Left forelimb (tissue), 1 donor: ENCODE measurements at regions not wholly inside any gene's neighbourhood (a gene's known extent, or its start where the extent isn't known, plus 50 kb on each side); places are given as distances from the start of the nearest gene placed in this dataset.

Experiments used
- DNase-seq: peaks from one replicate; pipeline ENCODE4 v3.0.0-alpha.2; 2018; ENCODE audit warnings: low spot score

DNA sequence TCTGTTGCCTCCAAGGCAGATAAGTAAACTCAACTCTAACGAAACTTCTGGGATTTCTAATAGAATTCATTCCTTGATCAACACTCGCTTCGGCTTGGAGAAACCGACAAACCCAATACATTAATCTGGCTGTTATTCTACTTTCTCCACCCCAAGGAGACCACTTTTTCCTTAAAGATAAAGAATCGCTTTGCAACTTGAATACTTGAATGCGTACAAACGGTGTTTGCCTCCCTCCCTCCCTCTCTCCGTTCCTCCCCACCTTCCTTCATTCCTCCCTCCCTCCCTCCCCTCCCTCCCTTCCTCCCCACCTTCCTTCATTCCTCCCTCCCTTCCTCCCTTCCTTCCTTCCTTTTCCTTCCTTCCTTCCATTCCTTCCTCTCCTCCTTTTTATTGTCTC, 432.6 kb downstream of the HAPSTR1 start:
- no peak for DNase-seq

DNA sequence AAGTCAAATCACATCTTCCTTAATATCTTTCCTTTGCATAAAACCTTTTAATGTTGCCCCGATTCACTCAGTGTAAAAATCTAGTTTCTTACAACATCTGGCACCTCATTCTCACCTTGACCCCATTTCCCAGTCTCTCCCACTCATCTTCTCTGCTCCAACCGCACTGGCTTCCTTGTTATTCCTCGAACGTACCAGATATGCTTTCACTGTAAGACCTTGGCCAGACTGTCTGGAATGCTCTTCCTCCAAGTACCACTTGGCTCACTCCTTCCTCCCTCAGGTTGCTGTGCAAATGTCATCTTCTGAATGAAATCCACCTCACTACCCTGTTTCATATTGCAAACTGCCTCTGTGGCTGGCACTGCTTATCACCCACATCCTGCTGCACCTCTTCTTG, 433.6 kb downstream of the HAPSTR1 start:
- no peak for DNase-seq

DNA sequence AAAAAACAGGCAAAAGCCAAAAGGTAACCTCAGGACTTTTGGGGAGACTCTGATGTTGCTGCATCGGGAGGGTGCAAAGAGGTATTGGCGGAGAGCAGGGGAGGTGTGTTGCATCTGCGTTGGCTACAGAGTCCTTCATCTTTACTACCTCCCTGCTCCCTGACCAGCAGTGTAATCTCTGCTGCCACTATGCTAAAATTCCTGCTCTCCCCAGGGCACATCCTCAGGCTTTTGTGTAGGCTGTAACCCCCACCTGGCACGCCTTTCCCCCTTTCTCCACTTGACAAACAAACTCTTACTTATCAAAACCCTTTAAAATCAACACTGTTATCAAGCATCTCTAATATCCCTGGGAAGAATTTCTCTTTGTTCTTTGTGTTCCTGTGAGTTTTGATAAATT, 435.3 kb downstream of the HAPSTR1 start:
- no peak for DNase-seq

DNA sequence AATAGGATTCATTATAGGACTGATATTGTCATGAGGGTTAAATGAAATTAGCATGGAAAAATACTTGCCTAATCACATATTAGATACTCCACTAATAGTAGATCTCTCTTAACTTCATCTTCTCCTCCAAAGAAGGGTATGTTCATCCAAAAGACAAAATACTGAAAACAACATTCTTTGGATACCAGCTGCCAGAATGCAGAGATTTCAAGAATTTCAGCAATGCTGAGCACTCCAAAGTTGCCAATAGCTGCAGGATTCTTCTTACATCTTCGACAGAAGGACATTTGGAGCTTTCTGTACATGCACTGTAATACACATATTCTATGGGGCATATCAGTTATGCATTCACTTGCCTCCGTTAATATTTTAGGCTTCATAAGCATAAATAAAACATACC, 436.5 kb downstream of the HAPSTR1 start:
- DNase-seq, result no peak

DNA sequence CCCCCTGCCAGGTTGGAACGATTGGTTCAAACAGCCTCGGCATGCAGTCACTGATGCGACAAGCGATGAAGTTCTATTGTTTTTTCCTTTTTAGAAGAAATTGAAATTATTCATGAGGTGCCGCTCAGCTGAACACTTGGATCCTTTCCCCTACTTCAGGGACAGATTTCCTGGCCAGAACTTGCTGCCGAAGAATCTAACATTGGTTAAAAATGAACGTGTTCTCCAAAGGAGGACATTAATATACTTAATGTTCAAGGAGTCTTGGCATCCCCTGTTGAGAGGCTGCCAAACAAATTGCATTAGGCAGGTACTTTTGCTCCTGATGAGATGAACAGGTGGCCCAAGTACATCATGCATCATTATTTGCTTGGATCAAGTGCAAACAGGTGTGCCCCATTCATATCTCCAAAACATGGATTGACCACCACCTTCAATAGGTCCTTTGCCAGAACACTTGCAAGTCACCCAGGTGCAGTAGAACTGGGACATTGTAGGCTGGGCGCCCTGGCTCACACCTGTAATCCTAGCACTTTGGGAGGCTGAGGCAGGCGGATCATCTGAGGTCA, 437.2 kb downstream of the HAPSTR1 start:
- DNase-seq, result no peak

DNA sequence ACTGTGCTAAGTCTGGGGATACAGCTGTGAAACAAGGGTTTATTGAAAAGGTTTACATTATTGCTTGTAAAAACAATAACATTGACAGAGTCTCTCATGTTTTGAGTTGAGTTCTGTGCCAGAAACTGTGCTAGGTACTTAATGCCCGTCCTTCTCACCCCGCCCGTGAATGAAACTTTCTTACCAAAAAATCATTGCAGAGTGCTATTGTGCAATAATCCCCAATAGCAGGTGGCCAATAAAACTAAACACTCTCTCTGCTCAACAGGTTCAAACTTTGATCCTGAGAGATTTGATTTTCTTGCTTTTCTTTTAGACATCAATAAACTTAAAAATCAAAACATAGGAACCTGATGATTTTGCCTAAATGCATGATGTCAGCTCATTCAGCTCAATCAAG, 441.6 kb downstream of the HAPSTR1 start:
- no peak for DNase-seq

DNA sequence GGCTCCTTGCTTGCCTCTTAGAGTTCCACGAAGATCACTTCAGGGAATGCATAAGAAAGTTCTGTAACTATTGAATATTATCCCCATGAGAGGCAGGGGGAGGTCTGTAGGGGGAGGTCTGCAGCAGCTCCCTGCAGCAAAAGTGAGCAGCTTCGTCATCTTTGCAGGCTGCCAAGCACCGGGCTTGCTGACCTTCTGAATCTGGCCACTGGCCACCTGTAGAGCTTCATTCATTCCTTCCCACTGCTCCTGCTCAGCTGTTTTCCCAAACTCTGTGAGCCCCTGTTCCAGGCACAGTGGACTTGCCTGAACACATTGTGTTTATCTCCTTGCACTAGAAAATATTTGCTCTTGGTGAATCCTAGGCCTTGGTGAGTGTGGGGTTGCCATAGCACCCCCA, 443.3 kb downstream of the HAPSTR1 start:
- no peak for DNase-seq

DNA sequence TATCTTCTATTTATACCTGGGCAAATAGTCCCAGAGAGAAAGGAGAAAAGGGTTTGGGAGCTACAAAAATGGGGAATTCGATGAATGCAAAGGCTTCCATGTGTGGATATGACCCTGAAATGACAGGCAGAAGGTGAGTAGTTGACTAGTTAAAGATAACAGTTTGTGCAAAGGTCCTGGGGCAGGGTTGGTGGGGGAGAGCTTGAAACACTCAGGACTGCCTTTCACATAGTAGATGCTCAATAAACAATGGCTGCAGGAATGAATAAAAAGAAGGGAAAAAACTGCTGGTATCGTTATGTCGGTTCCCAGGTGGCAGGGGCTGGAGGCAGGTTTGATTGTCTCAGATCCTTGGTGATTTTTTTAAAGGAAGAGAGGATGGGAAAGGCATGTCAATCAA, 445.5 kb downstream of the HAPSTR1 start:
- DNase-seq, result no peak

DNA sequence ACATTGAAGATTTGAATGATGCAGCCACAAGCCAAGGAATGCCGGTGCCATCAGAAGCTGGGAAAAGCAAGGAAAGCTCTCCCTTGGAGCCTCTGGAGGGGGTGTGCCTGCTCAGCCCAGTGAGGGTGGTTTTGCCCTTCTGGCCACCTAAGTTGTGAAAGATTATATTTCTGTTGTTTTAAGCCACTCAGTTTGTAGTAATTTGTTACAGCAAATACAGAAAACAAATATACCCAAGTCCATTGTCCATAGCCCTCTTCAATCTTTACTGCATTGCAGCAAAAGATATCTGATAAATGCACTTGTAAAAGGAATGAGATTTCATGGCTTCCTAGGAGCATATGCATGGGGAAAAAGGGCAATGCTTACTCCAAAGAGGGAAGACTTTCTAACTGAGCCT, 447.9 kb downstream of the HAPSTR1 start:
- no peak for DNase-seq

DNA sequence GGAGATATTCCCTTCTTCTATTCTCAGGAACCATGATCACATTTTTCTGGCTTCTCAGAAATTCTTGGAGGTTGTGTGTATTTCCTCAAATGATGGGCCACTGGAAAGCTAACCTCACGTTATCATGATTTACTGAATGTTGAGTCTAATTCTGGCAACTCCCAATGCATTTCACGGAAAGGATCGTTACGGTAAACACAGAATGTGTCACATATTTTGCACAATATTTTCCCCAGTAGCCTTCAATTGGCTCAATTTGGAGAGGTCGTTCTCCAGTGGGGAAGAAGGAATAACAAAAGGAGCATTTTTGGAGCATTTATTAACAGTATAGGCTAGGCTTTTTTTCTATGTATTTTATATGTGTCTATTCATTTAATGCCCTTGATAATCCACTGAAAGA, 450.3 kb downstream of the HAPSTR1 start:
- no peak for DNase-seq

DNA sequence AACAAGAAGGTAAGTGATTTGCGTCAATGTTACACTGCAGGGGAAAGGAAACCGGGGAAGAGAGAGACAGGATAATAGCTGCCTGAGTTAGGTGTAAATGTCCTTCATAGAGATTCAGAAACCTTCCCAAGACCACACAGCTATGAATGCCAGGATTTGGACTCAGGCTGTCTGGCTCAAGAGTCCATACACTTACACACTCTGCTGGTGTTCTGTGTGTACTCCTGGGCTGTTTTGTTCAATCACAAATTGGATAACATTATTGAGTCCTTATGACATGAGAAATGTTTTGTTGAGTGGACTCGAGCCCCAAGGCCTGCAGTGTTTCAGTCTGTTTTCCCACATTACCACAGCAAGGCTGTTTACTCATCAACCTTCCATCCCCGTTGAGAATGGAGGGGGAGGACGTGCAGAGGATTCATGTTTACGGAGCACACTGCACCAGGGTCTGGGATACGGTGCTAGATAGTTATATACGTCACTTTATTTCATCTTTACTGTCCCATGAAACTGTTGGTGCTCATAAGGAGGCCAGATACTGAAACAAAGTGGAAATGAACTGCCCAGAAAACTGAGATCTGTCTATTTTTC, 450.8 kb downstream of the HAPSTR1 start:
- DNase-seq, result no peak

DNA sequence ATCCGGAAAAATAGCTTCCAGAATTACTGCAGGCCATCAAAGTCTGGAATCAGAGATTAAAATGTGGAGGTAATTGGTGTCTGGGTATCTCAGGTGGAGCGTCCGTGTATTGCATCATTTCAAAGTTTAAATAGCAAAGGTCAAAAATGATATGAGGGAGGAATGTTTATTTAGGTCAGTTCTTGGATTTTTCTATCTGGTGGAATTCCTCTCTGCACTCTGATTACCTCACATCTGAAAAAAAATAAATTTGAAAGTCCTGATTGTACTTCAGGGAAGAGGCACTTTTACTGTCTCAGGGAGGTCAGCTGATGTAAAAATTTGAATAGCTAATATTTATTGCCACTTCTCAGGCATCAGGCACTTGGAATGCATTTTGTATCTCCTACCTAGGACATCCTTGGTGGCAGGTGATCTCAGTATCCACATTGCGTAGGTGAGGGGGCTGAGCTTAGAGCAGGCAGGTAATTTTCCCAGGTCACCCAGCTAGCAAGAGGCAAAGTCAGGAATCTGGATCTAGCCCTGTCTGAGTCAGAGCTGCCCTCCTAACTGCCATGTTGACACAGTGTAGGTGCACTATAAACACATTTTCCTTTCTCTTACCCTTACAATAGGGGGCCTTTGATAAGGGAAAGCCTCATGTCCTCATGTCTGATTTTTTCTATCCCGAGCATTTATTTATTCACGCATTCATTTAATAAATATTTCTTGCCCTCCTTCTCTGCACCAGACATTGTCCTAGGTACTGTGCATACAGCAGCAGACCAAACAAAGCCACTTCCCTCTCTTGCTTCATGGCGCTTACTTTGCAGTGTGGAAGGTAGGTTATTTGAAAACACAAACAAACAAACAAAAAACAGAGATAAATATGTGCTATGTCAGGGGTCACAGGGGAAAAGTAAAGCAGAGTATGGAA, 454.3 kb downstream of the HAPSTR1 start:
- DNase-seq, result no peak

DNA sequence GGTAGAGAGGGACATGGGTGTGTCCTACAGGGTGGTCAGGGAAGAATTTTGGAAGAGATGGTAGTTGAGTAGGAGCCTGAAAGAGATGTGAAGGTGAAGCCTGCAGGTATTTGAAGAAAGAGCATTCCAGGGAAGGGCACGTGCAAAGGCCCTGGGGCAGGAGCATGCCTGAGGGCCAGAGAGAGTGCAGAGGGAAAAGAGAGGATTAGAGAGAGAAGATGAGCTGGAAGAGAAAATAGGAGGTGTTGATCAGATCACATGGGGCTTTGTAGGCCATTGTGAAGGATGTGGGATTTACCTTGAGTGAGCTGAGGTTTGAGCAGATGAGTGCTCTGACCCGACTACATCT, 455.0 kb downstream of the HAPSTR1 start:
- DNase-seq, result no peak

DNA sequence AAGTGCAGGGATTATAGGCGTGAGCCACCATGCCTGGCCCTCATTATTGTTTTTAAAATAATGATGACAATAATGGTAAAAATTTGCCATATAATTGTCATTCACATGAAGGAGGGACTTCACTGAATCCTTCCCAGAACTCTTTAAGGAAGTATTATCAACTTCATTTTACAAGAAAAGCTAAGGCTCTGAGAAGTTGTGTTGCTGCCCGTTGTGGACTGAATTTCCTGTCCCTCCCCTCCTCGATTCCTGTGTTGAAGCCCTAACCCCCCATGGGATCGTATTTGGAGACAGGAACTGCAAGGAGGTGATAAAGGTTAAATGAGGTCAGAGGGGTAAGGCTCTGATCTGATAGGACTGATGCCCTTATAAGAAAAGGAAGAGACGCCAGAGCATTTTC, 458.0 kb downstream of the HAPSTR1 start:
- DNase-seq, result no peak

DNA sequence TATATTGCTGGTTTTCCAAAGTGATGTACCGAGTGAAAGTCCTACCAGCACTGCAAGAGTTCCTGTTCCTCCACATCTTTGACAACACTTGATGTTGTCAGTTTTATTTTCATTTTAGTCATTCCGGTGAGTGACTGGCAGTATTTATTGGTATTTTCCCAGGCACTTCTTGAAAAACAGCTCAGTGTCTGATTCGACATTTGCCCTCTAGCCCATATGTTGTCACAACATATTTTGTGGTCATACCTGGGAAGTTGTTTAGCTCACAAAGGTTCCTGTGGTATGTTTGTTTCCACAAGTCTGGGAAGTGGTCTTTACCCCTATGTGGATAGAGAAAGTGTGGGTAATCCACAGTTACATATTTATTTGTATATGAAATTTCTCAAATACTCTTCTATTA, 463.6 kb downstream of the HAPSTR1 start:
- DNase-seq, result no peak

DNA sequence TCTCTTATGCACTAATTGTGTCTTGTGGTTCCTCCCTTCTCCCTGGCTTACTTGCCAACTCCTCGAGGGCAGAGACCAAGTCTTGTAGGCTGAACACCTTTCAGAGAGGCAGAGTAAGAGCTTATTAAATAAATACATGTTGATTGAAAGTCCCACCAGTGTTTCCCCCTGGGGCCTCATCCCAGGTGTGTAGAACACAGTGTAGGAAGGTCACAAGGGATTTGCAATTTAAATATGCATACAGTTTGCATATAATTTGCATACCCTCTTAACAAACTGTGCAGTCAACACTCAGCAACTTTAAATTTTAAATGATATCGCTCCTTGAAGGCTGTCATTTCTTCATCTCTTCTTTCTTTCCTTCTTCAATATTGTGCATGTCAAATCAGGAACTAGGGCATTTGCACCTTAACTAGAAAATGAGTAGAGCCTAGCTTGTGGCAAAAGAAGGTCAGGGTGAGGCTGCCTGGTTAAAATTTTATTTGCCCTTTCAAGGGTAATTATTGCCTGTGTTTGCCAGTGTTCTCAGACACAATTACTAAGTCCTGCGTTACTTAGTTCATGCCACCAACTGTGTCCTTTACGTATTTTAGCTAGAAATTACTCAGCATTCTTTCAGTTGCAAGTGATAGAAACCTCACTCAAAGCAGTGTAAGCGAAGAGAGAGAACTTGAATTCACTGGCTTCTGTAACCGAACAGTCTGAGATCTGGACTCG, 465.7 kb downstream of the HAPSTR1 start:
- no peak for DNase-seq

DNA sequence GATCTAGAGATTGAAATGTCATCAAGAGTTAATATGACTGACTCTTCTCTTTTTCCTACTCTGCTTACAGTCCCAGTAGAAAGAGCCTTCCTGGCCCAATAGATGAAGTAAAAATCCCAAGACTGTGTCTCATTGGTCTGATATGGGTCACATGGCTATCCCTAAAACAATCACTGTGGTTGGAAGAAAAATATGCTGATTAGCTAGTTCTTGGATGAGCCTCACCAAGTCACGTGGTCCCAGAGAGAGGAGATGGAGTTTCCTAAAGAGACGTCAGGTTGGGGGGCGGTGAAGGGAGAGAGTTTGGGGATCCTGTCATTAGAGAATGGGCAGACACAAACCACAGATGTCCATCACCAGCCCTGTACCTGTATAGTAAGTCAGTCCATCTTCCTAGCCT, 466.3 kb downstream of the HAPSTR1 start:
- DNase-seq, result no peak

DNA sequence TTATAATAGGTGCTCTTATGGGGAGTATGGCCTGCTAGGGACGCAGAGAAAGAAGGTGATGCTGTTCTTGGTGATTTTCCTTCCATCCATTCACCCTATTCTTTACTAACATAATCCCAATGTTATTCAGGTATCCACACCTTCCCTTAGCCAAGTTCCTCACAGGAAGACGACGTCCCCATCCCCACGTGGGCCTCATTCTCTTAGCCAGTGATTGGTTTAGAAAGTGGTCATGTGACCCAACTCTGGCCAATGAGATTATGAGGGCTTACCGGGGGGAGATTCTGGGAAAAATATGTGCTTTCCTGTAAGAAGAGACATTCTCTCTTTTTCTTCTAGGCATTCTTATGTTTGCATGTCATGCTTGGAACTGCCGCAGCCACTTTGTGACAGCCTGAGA, 474.7 kb downstream of the HAPSTR1 start:
- DNase-seq, result no peak

DNA sequence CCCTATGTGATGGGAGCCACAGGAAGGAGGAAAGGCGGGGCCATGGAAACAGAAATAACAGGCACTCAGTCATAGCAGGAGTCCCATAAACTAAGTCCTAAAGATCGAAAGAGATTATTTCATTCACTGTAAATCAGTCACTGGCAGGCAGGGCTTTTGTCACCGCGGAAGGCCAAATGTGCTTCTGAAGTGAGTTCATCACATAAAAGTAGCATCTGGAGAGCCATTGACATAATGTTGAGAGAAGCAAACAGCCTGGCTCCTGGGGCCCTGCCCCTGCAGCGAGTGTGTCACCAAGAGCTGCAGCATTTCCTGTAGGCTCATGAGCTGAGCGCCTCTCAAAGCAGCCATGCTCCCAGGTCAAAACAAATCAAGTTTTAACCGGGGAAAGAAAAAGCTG, 476.2 kb downstream of the HAPSTR1 start:
- DNase-seq, result no peak

DNA sequence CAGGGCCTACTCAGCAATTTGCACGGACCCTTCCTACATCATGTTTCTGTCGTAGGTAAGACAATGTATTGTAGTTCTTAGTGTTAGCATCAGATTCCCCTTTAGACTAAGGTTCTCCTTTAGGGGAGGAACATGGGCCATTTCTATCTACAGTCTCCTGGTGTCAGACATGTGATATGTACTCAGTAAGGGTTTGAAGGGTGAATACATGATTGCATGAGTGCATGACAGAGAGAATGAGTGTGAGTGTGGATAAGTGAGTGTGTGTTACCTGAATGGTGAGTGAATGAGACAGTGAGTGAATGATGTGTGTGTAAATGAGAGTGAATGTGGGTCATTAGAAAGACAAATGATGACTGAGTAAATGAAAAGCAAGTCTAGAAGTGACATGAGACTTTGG, 476.8 kb downstream of the HAPSTR1 start:
- no peak for DNase-seq

DNA sequence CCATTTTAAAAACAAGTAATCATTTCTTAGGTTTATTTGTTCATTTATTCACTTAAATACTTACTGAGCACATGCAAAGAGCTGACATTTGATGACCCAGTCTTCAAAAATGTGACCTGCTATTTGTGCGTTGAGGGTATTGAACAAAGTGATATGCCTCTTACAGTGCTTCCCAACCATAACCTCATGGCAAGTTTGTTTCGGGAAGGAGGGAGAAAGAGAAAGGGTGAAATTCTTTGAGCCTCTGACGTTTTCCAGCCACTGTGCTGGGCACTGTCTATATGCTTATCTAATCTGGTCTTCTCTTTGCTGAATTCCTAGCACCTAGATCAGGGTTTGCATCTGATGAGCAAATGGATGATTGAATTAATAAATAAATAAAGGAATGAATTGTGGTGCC, 479.1 kb downstream of the HAPSTR1 start:
- no peak for DNase-seq

DNA sequence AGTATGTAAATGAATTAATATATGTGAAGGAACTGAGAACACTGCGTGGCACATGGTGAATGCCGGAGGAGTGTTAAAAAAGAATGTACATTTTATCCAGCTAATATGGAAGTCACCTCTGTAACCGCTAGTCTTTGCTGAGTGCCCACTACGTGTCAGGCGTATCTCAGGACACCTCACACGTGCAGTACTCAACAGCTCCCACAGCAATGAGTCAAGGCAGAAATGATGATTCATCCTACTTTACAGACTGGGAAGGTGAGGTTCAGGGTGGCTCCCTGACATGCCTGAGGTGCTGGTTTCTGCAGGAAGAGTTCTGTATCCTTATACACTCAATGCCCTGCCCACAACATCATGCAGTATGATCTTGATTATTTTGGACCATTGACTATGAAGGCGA, 487.0 kb downstream of the HAPSTR1 start:
- no peak for DNase-seq

DNA sequence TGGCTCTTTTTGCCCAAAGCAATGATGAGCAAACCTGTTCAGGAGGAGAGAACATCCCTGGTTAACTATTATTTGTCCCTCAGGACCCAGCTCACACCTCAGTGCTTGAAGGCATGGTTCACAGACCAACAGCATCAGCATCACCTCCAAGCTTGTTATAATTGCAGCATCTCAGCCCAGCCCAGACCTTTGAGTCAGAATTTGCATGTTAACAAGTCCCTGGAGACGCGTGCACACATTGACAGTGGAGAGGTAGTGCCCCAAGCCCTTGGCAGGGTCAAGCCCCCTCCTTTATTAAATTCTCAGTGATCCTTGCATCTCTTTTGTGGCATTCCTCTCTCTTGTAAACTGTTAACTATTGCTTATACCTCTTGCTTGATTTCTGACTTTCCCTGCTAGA, 488.6 kb downstream of the HAPSTR1 start:
- no peak for DNase-seq
